PFSK-1 (cell line): ENCODE measurements at regions not wholly inside any gene's neighbourhood (a gene's known extent, or its start where the extent isn't known, plus 50 kb on each side); places are given as distances from the start of the nearest gene placed in this dataset.

Experiments used
- FOXP2 ChIP-seq: optimal IDR thresholded peaks from 2 replicates; pipeline ENCODE3; 2011; ENCODE audit warnings: borderline replicate concordance, control low read depth, inconsistent platforms; ENCODE audit not compliant: insufficient read depth; ENCODE audit errors: extremely low read length, extremely low read depth
- POLR2AphosphoS5 ChIP-seq: IDR thresholded peaks from 2 replicates; pipeline ENCODE4 v1.6.1; 2012; ENCODE audit warnings: low read depth, mild to moderate bottlenecking, control low read depth, low read length, moderate library complexity
- SIN3A ChIP-seq: IDR thresholded peaks from 2 replicates; pipeline ENCODE4 v1.6.1; 2012; ENCODE audit warnings: mild to moderate bottlenecking, low read length, moderate library complexity, borderline replicate concordance; ENCODE audit not compliant: insufficient read depth
- TAF1 ChIP-seq: IDR thresholded peaks from 2 replicates; pipeline ENCODE4 v1.6.1; 2012; ENCODE audit warnings: low read length, control low read depth, borderline replicate concordance; ENCODE audit not compliant: insufficient read depth
- TF ChIP-seq, protein P1 (sequence below), 2 experiments: IDR thresholded peaks; 2 replicates each; pipeline versions ENCODE4 v1.6.1 to v1.8.0; 2011 to 2012; ENCODE audit warnings: low read depth in 2 of 2, low read length in 2 of 2, control low read depth in 1 of 2, inconsistent platforms in 1 of 2, mild to moderate bottlenecking in 1 of 2, moderate library complexity in 1 of 2; ENCODE audit not compliant: insufficient read depth in 1 of 2

DNA sequence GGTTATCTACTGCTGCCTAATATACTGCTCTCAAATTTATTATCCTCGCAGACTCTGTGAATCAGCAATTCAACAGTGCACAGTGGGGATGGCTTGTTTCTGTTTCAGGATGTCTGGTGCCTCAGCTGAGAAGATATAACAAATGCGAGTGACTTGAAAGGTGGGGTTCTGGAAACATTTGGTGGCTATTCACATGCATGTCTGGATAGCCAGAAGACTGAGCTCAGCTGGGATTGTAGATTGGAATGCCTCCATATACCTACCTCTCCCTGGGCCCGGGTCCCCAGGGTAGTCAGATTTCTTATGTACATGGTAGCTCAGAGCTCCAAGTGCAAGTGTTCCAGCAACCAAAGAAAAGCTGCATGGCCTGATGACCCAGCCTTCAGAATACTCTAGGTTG, 176.3 kb downstream of the IER5 start:
- TF ChIP-seq SIN3A = no peak
- no peak for TF ChIP-seq FOXP2
- TF ChIP-seq, protein P1, sequence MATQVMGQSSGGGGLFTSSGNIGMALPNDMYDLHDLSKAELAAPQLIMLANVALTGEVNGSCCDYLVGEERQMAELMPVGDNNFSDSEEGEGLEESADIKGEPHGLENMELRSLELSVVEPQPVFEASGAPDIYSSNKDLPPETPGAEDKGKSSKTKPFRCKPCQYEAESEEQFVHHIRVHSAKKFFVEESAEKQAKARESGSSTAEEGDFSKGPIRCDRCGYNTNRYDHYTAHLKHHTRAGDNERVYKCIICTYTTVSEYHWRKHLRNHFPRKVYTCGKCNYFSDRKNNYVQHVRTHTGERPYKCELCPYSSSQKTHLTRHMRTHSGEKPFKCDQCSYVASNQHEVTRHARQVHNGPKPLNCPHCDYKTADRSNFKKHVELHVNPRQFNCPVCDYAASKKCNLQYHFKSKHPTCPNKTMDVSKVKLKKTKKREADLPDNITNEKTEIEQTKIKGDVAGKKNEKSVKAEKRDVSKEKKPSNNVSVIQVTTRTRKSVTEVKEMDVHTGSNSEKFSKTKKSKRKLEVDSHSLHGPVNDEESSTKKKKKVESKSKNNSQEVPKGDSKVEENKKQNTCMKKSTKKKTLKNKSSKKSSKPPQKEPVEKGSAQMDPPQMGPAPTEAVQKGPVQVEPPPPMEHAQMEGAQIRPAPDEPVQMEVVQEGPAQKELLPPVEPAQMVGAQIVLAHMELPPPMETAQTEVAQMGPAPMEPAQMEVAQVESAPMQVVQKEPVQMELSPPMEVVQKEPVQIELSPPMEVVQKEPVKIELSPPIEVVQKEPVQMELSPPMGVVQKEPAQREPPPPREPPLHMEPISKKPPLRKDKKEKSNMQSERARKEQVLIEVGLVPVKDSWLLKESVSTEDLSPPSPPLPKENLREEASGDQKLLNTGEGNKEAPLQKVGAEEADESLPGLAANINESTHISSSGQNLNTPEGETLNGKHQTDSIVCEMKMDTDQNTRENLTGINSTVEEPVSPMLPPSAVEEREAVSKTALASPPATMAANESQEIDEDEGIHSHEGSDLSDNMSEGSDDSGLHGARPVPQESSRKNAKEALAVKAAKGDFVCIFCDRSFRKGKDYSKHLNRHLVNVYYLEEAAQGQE (IDR thresholded peaks at IDR 0.05; ENCODE audit: insufficient read depth in 1 of 2, low read depth in 2 of 2, low read length in 2 of 2) = no peak
- no peak for TF ChIP-seq TAF1
- TF ChIP-seq POLR2AphosphoS5 = no peak

DNA sequence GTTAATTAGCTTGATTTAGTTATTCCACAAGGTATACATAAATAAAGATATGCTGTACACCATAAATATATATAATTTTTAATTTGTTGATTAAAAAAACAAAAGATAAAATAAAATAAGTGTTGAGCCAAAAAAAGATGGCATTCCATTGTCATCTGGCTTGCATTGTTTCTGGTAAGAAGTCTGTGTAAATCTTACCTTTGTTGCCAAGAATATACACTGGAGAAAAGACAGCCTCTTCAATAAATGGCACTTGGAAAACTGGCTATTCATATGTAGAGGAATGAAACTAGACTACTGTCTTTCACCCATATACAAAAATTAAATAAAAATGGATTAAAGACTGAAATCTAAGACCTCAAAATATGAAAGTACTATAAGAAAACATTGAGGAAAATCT, 196.5 kb downstream of the IER5 start:
- TF ChIP-seq, protein P1 (IDR thresholded peaks at IDR 0.05; ENCODE audit: insufficient read depth in 1 of 2, low read depth in 2 of 2, low read length in 2 of 2) = no peak

DNA sequence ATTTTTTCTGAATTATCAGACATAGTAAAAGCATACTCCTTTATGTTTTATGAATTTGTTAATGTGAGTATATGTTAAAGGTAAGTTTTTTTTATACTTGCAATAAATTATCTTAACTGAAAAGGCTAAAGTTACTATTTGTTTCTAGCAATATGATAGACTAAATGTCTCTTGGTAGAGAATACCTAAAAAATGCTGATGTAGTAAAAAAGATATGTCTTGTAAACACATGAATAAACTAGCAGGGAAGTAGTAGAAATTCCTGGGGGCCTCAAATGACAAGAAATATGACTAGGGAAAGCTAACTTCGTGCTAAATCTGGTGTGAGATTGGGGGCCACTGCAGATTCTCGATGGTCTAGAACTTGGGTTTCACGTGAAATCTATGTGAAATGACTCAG, 188.1 kb upstream of the CACNA1E start:
- TF ChIP-seq, protein P1 (IDR thresholded peaks at IDR 0.05; ENCODE audit: insufficient read depth in 1 of 2, low read depth in 2 of 2, low read length in 2 of 2) = no peak
- TF ChIP-seq POLR2AphosphoS5 = no peak
- TF ChIP-seq SIN3A = no peak
- TF ChIP-seq TAF1 = no peak

DNA sequence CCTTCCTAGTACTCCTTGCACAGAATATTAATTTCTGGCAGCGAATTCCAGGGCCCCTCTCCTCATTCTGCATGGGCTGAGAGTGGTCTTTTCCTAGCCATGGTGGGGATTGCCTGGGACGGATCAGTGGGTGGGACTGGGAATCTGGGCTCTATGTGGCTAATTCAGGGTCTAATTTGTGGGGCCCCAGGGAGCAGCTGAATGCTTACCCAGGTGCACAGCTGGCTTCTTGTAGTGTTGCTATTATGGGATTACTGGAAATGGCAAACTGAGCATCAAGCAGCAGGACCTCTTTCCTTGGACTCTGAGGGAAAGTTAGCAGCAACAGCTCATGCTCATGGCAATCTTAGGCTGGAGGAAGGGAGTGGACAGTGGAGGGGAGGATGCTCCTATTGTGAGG, 187.1 kb upstream of the CACNA1E start:
- TF ChIP-seq TAF1 = no peak

DNA sequence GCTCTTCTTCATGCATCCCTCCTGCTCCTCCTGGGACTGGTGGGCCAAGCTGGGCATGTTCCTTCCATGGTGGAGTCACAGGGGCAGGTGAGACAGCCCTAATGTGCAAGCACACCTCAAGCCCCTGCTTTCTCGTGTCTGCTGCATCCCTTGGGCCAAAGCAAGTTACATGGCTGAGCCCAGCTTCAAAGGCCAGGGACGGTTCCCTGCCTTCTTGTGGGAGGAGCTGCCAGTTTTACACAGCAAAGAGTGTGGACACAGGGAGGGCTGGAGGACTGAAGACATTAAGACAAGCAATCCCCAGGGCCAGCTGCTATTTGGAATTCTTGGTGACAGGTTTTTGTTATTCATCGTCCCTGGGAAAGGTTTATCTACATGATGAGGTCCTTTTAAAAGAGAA, 175.2 kb upstream of the CACNA1E start:
- TF ChIP-seq, protein P1 (IDR thresholded peaks at IDR 0.05; ENCODE audit: insufficient read depth in 1 of 2, low read depth in 2 of 2, low read length in 2 of 2) = no peak
- no peak for TF ChIP-seq TAF1
- TF ChIP-seq FOXP2 = no peak
- no peak for TF ChIP-seq SIN3A
- TF ChIP-seq POLR2AphosphoS5 = no peak

DNA sequence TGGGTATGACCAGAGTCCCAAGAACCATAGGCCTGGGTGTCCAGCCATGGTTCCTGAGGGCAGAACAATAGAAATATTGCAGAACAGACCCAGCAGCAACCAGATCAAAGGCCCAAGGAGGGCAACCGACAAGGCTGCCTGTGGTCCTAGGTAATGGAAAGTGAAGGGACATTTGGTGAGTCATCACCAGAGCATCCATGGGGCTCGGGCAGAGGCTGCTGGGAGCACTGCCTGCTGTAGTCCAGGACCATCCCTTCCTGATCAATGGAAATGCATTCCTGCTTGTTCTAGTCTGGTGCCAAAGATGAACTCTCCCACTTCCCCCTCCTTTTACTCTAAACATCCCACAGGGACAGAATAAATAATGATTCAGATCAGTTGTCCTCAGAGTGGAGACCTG, 172.8 kb upstream of the CACNA1E start:
- TF ChIP-seq TAF1 (no peak), SIN3A (no peak), POLR2AphosphoS5 (no peak), FOXP2 (no peak)
- TF ChIP-seq, protein P1 (IDR thresholded peaks at IDR 0.05; ENCODE audit: insufficient read depth in 1 of 2, low read depth in 2 of 2, low read length in 2 of 2) = no peak
